22Rv1 (cell line): ENCODE measurements at regions not wholly inside any gene's neighbourhood (a gene's known extent, or its start where the extent isn't known, plus 50 kb on each side); places are given as distances from the start of the nearest gene placed in this dataset.

Experiments
- ZFX ChIP-seq: fragments of 450-650 bp; IDR thresholded peaks from 2 replicates; pipeline ENCODE4 v1.6.1; 2017; ENCODE audit warnings: antibody characterized with exemption, borderline replicate concordance
- TF ChIP-seq, protein P1 (sequence below): fragments of 450-650 bp; IDR thresholded peaks from 2 replicates; pipeline ENCODE4 v1.5.1; 2017; ENCODE audit warnings: mild to moderate bottlenecking

GRCh38 chr4:10168151-10168550, 51.6 kb upstream of the WDR1 start:
- TF ChIP-seq, protein P1, sequence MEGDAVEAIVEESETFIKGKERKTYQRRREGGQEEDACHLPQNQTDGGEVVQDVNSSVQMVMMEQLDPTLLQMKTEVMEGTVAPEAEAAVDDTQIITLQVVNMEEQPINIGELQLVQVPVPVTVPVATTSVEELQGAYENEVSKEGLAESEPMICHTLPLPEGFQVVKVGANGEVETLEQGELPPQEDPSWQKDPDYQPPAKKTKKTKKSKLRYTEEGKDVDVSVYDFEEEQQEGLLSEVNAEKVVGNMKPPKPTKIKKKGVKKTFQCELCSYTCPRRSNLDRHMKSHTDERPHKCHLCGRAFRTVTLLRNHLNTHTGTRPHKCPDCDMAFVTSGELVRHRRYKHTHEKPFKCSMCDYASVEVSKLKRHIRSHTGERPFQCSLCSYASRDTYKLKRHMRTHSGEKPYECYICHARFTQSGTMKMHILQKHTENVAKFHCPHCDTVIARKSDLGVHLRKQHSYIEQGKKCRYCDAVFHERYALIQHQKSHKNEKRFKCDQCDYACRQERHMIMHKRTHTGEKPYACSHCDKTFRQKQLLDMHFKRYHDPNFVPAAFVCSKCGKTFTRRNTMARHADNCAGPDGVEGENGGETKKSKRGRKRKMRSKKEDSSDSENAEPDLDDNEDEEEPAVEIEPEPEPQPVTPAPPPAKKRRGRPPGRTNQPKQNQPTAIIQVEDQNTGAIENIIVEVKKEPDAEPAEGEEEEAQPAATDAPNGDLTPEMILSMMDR: no peak
- no peak for TF ChIP-seq ZFX
